Liver (tissue), 7 donors: ENCODE measurements at regions not wholly inside any gene's neighbourhood (a gene's known extent, or its start where the extent isn't known, plus 50 kb on each side); places are given as distances from the start of the nearest gene placed in this dataset.

Experiments
- DNase-seq: peaks from one replicate; pipeline ENCODE4 v3.0.0-alpha.2; 2017; ENCODE audit warnings: low spot score
- H3K27ac ChIP-seq, 2 donors: one replicate each; pipeline ENCODE4 v1.7.0; 2013; ENCODE audit warnings: inconsistent platforms in 2 of 2, low read length in 2 of 2, control low read depth in 1 of 2, low read depth in 1 of 2, mild to moderate bottlenecking in 1 of 2
- H3K27me3 ChIP-seq, 4 donors: one replicate each; pipeline versions ENCODE4 v1.6.1 to v1.7.0; 2013; ENCODE audit warnings: low read length in 3 of 4, inconsistent platforms in 1 of 4, mild to moderate bottlenecking in 1 of 4, moderate library complexity in 1 of 4; ENCODE audit not compliant: control insufficient read depth in 4 of 4, insufficient read depth in 4 of 4
- H3K36me3 ChIP-seq, 4 donors: one replicate each; pipeline versions ENCODE4 v1.6.1 to v1.7.0; 2013; ENCODE audit warnings: low read length in 3 of 4, mild to moderate bottlenecking in 3 of 4, low read depth in 1 of 4, moderate library complexity in 1 of 4; ENCODE audit not compliant: control insufficient read depth in 4 of 4, insufficient read depth in 3 of 4
- H3K4me1 ChIP-seq, 4 donors: one replicate each; pipeline versions ENCODE4 v1.6.1 to v1.7.0; 2013; ENCODE audit warnings: low read length in 3 of 4, mild to moderate bottlenecking in 3 of 4, moderate library complexity in 1 of 4; ENCODE audit not compliant: control insufficient read depth in 4 of 4, insufficient read depth in 4 of 4
- H3K4me3 ChIP-seq, 3 donors: one replicate each; pipeline versions ENCODE4 v1.6.1 to v1.7.0; 2013; ENCODE audit warnings: low read length in 3 of 3, control low read depth in 1 of 3, low read depth in 1 of 3, mild to moderate bottlenecking in 1 of 3
- H3K9ac ChIP-seq, 2 donors: one replicate each; pipeline ENCODE4 v1.7.0; 2013; ENCODE audit warnings: low read length in 2 of 2, mild to moderate bottlenecking in 2 of 2, moderate library complexity in 2 of 2, control low read depth in 1 of 2, low read depth in 1 of 2
- H3K9me3 ChIP-seq, 4 donors: one replicate each; pipeline versions ENCODE4 v1.6.1 to v1.7.0; 2013; ENCODE audit warnings: low read length in 3 of 4; ENCODE audit not compliant: control insufficient read depth in 4 of 4
- ATF3 ChIP-seq: IDR thresholded peaks from 2 replicates; pipeline ENCODE4 v1.6.1; 2016; ENCODE audit warnings: antibody characterized with exemption
- EGR1 ChIP-seq, 2 donors: IDR thresholded peaks; 2 replicates each; pipeline ENCODE4 v1.6.1; 2016 to 2018; ENCODE audit warnings: antibody characterized with exemption in 2 of 2, low read depth in 2 of 2
- FOXA1 ChIP-seq: IDR thresholded peaks from 2 replicates; pipeline ENCODE4 v1.6.1; 2016; ENCODE audit warnings: antibody characterized with exemption
- FOXA2 ChIP-seq: IDR thresholded peaks from 2 replicates; pipeline ENCODE4 v1.6.1; 2016; ENCODE audit warnings: antibody characterized with exemption
- GABPA ChIP-seq, 2 donors: IDR thresholded peaks in 1 of 2; conservative IDR thresholded peaks in 1 of 2; 2 replicates each; pipeline ENCODE4 v1.6.1; 2016; ENCODE audit warnings: antibody characterized with exemption in 2 of 2, mild to moderate bottlenecking in 1 of 2, moderate library complexity in 1 of 2
- HNF4A ChIP-seq, 2 donors: conservative IDR thresholded peaks; 2 replicates each; pipeline ENCODE4 v1.6.1; 2016; ENCODE audit warnings: antibody characterized with exemption in 2 of 2, mild to moderate bottlenecking in 2 of 2
- HNF4G ChIP-seq: IDR thresholded peaks from 2 replicates; pipeline ENCODE4 v1.6.1; 2016; ENCODE audit warnings: antibody characterized with exemption
- JUND ChIP-seq, 2 donors: IDR thresholded peaks; 2 replicates each; pipeline ENCODE4 v1.6.1; 2016; ENCODE audit warnings: antibody characterized with exemption in 2 of 2
- MAX ChIP-seq: IDR thresholded peaks from 2 replicates; pipeline ENCODE4 v1.6.1; 2016; ENCODE audit warnings: antibody characterized with exemption
- NR2F2 ChIP-seq: IDR thresholded peaks from 2 replicates; pipeline ENCODE4 v1.6.1; 2016; ENCODE audit warnings: antibody characterized with exemption
- RAD21 ChIP-seq, 2 donors: IDR thresholded peaks; 2 replicates each; pipeline ENCODE4 v1.6.1; 2016; ENCODE audit warnings: antibody characterized with exemption in 2 of 2, mild to moderate bottlenecking in 2 of 2
- REST ChIP-seq: IDR thresholded peaks from 2 replicates; pipeline ENCODE4 v1.6.1; 2016; ENCODE audit warnings: antibody characterized with exemption, mild to moderate bottlenecking
- RXRA ChIP-seq, 2 donors: IDR thresholded peaks; 2 replicates each; pipeline ENCODE4 v1.6.1; 2017 to 2018; ENCODE audit warnings: antibody characterized with exemption in 2 of 2, mild to moderate bottlenecking in 1 of 2
- SP1 ChIP-seq: IDR thresholded peaks from 2 replicates; pipeline ENCODE4 v1.6.1; 2018; ENCODE audit warnings: antibody characterized with exemption, mild to moderate bottlenecking
- TAF1 ChIP-seq: conservative IDR thresholded peaks from 2 replicates; pipeline ENCODE4 v1.6.1; 2016; ENCODE audit warnings: antibody characterized with exemption, mild to moderate bottlenecking
- YY1 ChIP-seq: IDR thresholded peaks from 2 replicates; pipeline ENCODE4 v1.6.1; 2016; ENCODE audit warnings: antibody characterized with exemption, mild to moderate bottlenecking
- ZBTB33 ChIP-seq: IDR thresholded peaks from 2 replicates; pipeline ENCODE4 v1.6.1; 2016; ENCODE audit warnings: antibody characterized with exemption
- WGBS: extraction: QIAGEN DNeasy Blood & Tissue Kit; methylation state at CpG from one replicate; pipeline ENCODE4 v1.1.7; 2013; 5-methylcytosine and 5-hydroxymethylcytosine counted together
- donor health status: healthy.
- donor health status: healthy.
- donor health status: healthy.
- donor health status: healthy.

GRCh38 chr12:131612092-131612755, 98.7 kb upstream of the SFSWAP start:
- WGBS = 81% methylated on average over 21 of the region's 21 CpGs
- Histone ChIP-seq H3K27me3 (no peaks in the 10 kb centered on the region), H3K27ac (no peak overlapping the region), H3K4me3 (no peak overlapping the region), H3K9ac (no peak overlapping the region), H3K36me3 (no peaks in the 10 kb centered on the region), H3K9me3 (no peaks in the 10 kb centered on the region), H3K4me1 (no peaks in the 10 kb centered on the region)
- DNase-seq = no peak
- TF ChIP-seq REST = no peak

DNA sequence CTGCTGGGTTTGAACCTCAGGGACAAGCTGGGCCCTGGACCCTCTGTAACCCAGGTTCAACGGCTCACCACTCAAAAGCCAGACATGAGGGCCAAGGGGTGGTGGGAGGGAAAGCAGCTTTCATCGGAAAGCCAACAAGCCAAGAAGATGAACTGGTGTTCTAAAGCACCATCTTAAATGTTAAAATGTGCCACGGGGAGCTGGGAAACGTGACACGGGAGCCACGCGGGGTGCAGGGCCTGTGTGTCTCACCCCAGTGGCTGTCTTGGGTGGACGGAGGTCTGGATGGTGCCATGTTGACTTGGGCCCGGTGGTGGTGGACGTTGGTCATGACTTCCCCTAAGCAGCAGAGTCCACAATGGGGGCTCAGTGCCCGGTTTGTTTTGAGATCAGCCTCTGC, 97.7 kb upstream of the SFSWAP start:
- TF ChIP-seq FOXA2 = no peak
- no peak for TF ChIP-seq MAX
- TF ChIP-seq HNF4G = no peak
- no peak for TF ChIP-seq RXRA (IDR thresholded peaks at IDR 0.05)
- no peak for TF ChIP-seq RAD21 (IDR thresholded peaks at IDR 0.05)
- TF ChIP-seq YY1 = no peak
- no peak for TF ChIP-seq SP1
- TF ChIP-seq TAF1 = no peak
- TF ChIP-seq HNF4A (conservative IDR thresholded peaks at IDR 0.05) = no peak
- no peak for DNase-seq
- H3K27me3 ChIP-seq = no peaks in the 10 kb centered on the region

GRCh38 chr12:131613678-131614077, 97.2 kb upstream of the SFSWAP start:
- Histone ChIP-seq H3K4me3 (no peak overlapping the region), H3K9me3 (no peaks in the 10 kb centered on the region), H3K9ac (no peak overlapping the region), H3K27me3 (no peaks in the 10 kb centered on the region), H3K27ac (no peak overlapping the region), H3K36me3 (no peaks in the 10 kb centered on the region), H3K4me1 (no peaks in the 10 kb centered on the region)
- DNase-seq = no peak
- WGBS = 87% methylated on average over 13 of the region's 13 CpGs
- TF ChIP-seq EGR1 (IDR thresholded peaks at IDR 0.05; ENCODE audit: low read depth in 2 of 2) (no peak), RXRA (IDR thresholded peaks at IDR 0.05) (no peak), RAD21 (IDR thresholded peaks at IDR 0.05) (no peak), HNF4G (no peak), REST (no peak), ZBTB33 (no peak), MAX (no peak), FOXA1 (no peak), GABPA (IDR thresholded peaks at IDR 0.05 in 1 of 2, conservative IDR thresholded peaks at IDR 0.05 in 1 of 2) (no peak), YY1 (no peak), JUND (IDR thresholded peaks at IDR 0.05) (no peak), TAF1 (no peak), NR2F2 (no peak), HNF4A (conservative IDR thresholded peaks at IDR 0.05) (no peak), SP1 (no peak), ATF3 (no peak)

More for the DNA sequence above, 97.7 kb upstream of the SFSWAP start:
- H3K27ac ChIP-seq = no peak overlapping the region
- no peaks in the 10 kb centered on the region for H3K36me3 ChIP-seq
- WGBS = 81% methylated on average over 11 of the region's 11 CpGs
- H3K9me3 ChIP-seq = no peaks in the 10 kb centered on the region
- H3K4me3 ChIP-seq = no peak overlapping the region
- no peaks in the 10 kb centered on the region for H3K4me1 ChIP-seq
- H3K9ac ChIP-seq = no peak overlapping the region
